GM12874 (cell line): ENCODE measurements at regions not wholly inside any gene's neighbourhood (a gene's known extent, or its start where the extent isn't known, plus 50 kb on each side); places are given as distances from the start of the nearest gene placed in this dataset.

ENCODE experiments used
- CTCF ChIP-seq: IDR thresholded peaks from 2 replicates; pipeline ENCODE4 v1.5.1; 2011; ENCODE audit warnings: low read depth, mild to moderate bottlenecking, control low read depth, low read length, moderate library complexity; ENCODE audit not compliant: insufficient read depth

DNA sequence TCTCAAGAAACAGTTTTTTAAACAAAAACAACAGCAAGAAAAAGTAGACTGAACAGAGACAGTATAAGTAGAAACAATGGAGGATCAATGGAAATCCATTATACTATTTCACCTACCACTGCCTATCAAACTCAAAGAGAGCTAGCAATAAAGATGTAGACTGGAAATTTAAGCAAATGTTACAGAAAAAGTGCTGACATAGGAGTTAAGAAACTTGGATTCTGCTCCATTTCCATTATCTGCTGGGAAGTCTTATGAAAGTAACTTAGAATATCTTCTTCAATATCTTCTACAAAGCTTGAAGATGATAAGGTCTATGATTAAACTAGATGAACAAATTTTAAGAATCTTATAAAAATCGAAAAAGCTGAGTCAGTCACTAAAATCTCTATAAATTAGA, 1469.8 kb upstream of the C9orf72 start:
- TF ChIP-seq CTCF = no peak

- no peak for TF ChIP-seq CTCF
These were observed 1471.7 kb upstream of the C9orf72 start for GRCh38 chr9:29044959-29045358.

DNA sequence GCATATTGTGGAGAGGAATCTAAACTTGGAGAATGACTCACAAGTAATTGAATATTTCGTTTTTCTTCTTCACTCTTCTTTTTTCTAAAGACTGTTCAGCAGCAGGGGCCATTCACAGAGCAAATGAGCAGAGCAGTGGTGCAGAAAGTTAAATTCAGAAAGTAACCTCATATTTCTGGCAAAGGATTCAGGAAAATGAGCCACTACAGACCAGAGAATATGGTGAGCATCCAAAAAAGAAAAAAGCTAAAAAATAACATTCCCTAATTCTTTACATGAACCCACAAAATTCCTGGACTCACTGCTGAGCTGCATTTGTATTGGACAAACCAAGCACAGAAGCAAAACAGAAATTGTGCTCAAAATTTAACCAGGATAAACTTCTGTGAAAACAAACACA, 1486.8 kb upstream of the C9orf72 start:
- TF ChIP-seq CTCF = no peak

DNA sequence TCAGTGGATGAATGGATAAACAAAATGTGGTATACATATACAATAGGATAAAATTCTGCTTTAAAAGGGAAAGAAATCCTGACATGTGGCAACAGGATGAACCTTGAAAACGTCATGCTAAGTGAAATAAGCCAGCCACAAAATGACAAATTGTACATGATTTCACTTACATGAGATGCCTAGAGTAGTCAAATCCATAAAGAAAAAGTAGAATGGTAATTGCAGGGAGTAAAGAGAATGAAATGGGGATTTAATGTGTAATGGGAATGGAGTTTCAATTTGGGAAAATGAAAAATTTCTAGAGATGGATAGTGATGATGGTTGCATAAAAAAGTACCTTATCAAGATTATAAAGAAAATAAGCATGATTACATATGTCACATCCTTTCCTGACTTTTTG, 1489.2 kb upstream of the C9orf72 start:
- no peak for TF ChIP-seq CTCF

GRCh38 chr9:29063031-29063430, 1489.8 kb upstream of the C9orf72 start:
- no peak for TF ChIP-seq CTCF

- no peak for TF ChIP-seq CTCF
These were observed 1492.9 kb upstream of the C9orf72 start for GRCh38 chr9:29066141-29066640.

GRCh38 chr9:29068461-29068860, 1495.2 kb upstream of the C9orf72 start:
- no peak for TF ChIP-seq CTCF

DNA sequence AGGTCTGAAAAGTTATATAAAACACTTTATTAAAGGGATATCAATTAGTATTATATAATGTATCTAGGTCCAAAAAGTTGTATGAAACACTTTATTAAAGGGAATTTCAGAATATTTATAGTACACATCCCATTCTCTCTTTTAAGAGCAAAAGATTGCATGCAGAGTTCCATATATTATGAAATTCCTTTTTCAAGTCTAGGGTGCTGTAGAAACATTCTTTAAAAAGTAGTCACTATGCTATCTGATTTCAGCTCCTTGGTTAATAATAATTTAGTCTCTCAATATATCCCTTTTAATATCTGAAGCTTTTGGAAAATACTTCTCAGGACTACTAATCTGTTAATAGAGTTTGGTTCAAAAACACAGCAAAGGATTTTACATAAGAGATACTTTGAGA, 1496.1 kb upstream of the C9orf72 start:
- no peak for TF ChIP-seq CTCF
